ENCODE measurements at regions not wholly inside any gene's neighbourhood (a gene's known extent, or its start where the extent isn't known, plus 50 kb on each side); places are given as distances from the start of the nearest gene placed in this dataset.

DNA sequence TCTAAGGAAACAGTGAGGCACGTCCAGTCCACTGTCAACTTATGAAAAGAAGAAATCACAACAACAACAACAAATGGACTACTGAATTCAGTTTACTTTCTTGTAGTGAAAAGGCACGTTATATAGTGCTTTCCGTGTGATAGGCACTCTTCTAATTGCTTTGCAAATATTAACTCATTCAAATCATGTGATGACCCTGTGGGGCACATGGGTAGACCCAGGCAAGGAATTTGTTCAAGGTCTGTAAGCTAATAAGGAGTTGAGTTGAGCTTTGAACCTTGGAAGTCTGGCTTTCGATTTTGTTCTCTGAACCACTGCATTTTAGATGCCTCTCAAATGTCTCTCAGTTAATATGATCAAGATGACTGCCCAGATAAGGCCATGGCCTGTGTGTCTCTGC is 295.1 kb upstream of the RBFOX1 start:
- H3K27me3 Mint-ChIP-seq = no peaks in the 10 kb centered on the region
- no peaks in the 10 kb centered on the region for H3K9me3 Mint-ChIP-seq (ENCODE audit: low read depth)
- H3K4me1 Mint-ChIP-seq (ENCODE audit: low read depth) = no peaks in the 10 kb centered on the region
- no peaks in the 10 kb centered on the region for H3K36me3 Mint-ChIP-seq
- H3K27ac Mint-ChIP-seq = no peak overlapping the region
- H3K4me3 Mint-ChIP-seq = no peak overlapping the region

DNA sequence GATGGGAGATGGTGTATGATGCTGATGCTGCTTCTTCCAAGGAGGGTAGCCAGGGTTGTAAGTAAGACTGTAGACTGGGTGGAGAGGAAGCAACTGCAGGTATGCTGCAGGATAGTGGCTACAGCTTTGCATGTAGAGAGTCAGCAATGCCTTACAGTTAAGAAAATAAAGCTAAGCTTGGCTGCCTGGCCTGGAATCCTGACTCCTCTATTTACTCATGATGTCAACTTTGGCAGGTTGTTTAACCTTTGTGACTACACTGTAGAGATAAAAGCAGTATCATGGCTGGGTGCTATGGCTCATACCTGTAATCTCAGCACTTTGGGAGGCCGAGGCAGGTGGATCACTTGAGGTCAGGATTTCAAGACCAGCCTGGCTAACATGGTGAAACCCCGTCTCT is 301.6 kb upstream of the RBFOX1 start:
- no peak overlapping the region for H3K4me3 Mint-ChIP-seq
- no peaks in the 10 kb centered on the region for H3K27me3 Mint-ChIP-seq
- peaks cover 13% of the 10 kb centered on the region for H3K9me3 Mint-ChIP-seq (ENCODE audit: low read depth)
- no peaks in the 10 kb centered on the region for H3K36me3 Mint-ChIP-seq
- H3K27ac Mint-ChIP-seq = no peak overlapping the region
- H3K4me1 Mint-ChIP-seq (ENCODE audit: low read depth) = no peaks in the 10 kb centered on the region

DNA sequence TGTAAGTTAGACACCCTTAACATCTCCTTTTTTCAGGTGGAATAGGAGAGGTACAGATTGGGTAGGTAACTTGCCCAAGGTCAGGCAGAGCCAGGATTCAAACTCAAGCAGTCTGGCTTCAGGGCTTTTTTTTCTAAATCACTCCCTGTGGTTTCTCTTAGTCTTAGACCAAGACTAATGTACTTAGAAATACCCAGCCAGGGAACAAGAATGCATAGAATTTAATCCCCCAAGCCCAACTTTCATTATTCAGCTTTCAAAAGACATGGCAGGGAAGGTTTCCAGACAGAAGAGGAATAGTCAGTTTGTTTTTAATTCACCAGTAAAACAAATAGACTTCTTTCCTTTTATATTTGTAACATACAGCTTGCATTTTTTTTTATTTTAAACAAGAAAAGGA is 305.2 kb upstream of the RBFOX1 start:
- peaks cover 18% of the 10 kb centered on the region for H3K9me3 Mint-ChIP-seq (ENCODE audit: low read depth)
- no peak overlapping the region for H3K27ac Mint-ChIP-seq
- no peak overlapping the region for H3K4me3 Mint-ChIP-seq
- no peaks in the 10 kb centered on the region for H3K27me3 Mint-ChIP-seq
- H3K36me3 Mint-ChIP-seq = no peaks in the 10 kb centered on the region
- no peaks in the 10 kb centered on the region for H3K4me1 Mint-ChIP-seq (ENCODE audit: low read depth)

DNA sequence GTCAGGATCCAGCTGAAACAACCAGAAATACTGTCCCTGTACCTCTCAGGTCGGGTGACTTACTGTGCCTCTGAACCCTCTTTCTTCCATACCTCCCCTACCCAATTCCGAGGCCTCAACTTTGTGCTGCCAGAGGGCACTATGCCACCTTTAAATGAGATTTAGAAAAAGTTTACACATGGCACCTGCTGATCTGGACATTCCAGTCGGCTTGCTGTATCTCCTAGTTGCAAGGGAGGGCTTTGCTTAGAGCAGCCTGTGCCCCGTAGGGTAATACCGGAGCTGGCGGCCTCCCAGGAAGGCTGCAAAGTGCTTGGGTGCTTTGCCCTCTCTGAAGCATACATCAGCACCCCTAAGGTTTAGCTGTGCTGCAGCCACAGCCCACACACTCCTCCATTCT is 306.0 kb upstream of the RBFOX1 start:
- Mint-ChIP-seq H3K4me3 (no peak overlapping the region), H3K36me3 (no peaks in the 10 kb centered on the region), H3K9me3 (ENCODE audit: low read depth) (peaks cover 18% of the 10 kb centered on the region), H3K27me3 (no peaks in the 10 kb centered on the region), H3K4me1 (ENCODE audit: low read depth) (no peaks in the 10 kb centered on the region), H3K27ac (no peak overlapping the region)

DNA sequence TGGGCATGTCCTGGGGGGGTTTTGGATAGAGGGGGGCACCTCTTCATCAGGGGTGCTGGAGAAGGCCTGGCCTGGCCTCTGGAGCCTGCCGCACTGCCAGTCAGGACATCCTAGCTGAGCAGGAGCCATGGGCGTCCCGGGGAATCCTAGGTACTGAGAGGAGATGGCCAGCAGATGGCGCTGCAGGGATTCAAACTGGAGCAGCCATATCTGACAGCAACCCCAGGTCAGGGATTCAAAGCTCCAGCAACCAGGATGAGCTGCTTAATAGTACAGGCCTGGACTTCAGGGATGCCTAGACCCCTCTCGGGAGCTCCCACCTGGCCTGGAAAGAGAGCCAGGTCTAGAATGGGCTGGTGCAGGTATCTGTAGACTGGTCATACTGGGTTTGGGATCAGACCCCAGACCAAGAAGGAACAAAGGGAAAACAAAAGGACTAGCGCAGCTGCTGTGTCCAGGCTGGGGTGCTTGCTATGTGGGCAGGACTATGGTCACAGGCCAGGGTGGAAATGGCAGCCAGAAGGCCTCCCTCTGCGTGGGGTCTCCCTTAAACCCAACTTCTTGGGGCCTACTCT is 306.9 kb upstream of the RBFOX1 start:
- Mint-ChIP-seq H3K4me1 (ENCODE audit: low read depth) (no peaks in the 10 kb centered on the region), H3K27ac (no peak overlapping the region), H3K9me3 (ENCODE audit: low read depth) (peaks cover 17% of the 10 kb centered on the region), H3K36me3 (no peaks in the 10 kb centered on the region), H3K27me3 (no peaks in the 10 kb centered on the region), H3K4me3 (no peak overlapping the region)

DNA sequence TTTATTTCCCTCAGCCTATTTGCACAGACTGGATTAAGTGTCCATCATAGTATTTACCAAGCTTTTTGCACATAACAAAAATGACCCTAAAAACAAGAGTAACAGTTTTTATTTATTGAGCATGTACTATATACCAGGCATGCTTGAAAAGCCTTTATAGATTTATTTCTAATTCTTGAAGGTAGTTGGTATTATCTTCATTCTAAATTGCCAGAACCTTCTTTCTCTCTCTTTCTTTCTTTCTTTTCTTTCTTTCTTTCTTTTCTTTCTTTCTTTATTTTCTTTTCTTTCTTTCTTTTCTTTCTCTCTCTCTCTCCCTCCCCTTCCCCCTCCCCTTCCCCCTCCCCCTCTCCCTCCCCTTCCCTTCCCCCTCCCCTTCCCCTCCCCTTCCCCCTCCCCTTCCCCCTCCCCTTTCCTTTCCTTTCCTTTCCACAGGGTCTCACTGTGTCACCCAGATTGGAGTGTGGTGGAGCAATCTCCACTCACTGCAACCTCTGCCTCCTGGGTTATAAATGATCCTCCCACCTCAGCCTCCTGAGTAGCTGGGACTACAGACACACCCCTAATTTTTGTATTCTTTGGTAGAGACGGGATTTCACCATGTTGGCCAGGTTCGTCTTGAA is 310.9 kb upstream of the RBFOX1 start:
- Mint-ChIP-seq H3K4me3 (no peak overlapping the region), H3K36me3 (no peaks in the 10 kb centered on the region), H3K27ac (no peak overlapping the region), H3K9me3 (ENCODE audit: low read depth) (peaks cover 11% of the 10 kb centered on the region), H3K4me1 (ENCODE audit: low read depth) (no peaks in the 10 kb centered on the region), H3K27me3 (no peaks in the 10 kb centered on the region)

DNA sequence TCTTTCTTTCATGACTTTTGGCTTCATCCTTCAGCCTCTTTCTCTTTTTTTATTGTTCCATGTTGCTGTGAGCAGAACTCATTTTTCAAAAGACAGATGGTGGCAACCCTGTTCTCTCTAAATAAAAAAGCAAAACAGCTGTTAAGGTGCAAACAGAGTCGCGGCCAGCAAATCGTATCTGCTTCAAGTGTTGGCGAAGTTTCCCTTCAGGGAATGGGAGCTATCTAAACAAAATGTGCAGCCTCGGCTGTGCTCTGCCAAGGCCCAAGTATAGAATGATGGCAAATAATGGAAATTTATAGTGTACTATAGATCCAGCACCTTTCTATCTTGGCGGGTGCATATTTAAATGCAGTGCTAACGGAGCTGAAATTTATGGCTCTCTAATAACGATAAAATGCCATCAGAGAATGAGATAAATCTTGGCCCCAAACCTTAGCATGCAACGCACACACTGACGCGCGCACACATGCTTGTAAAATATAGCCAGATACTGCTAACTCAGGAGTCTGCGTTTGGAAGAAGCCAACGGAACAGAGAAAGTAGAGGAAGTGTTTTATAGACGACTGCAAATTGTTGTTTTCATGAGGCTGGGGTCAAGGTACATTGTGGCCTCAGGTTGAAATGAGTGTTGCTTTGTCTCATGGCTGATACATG is 315.5 kb upstream of the RBFOX1 start:
- Mint-ChIP-seq H3K27me3 (no peaks in the 10 kb centered on the region), H3K9me3 (ENCODE audit: low read depth) (peaks cover 6% of the 10 kb centered on the region), H3K36me3 (no peaks in the 10 kb centered on the region), H3K4me1 (ENCODE audit: low read depth) (no peaks in the 10 kb centered on the region), H3K27ac (no peak overlapping the region), H3K4me3 (no peak overlapping the region)

DNA sequence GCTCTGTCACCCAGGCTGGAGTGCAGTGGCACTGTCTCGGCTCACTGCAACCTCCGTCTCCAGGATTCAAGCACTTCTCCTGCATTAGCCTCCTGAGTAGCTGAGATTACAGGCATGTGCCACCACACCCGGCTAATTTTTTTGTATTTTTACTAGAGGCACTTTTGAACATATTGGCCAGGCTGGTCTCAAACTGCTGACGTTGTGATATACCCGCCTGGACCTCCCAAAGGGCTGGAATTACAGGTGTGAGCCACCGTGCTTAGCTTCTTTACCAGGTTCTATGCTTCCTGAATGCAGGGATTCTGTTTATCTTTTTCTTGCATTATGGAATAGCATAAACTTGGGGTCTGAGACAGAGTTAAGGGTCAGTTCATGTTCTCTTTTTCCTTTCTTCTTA is 317.9 kb upstream of the RBFOX1 start:
- no peak overlapping the region for H3K4me3 Mint-ChIP-seq
- H3K4me1 Mint-ChIP-seq (ENCODE audit: low read depth) = no peaks in the 10 kb centered on the region
- no peak overlapping the region for H3K27ac Mint-ChIP-seq
- H3K27me3 Mint-ChIP-seq = no peaks in the 10 kb centered on the region
- no peaks in the 10 kb centered on the region for H3K36me3 Mint-ChIP-seq
- peaks cover 14% of the 10 kb centered on the region for H3K9me3 Mint-ChIP-seq (ENCODE audit: low read depth)

DNA sequence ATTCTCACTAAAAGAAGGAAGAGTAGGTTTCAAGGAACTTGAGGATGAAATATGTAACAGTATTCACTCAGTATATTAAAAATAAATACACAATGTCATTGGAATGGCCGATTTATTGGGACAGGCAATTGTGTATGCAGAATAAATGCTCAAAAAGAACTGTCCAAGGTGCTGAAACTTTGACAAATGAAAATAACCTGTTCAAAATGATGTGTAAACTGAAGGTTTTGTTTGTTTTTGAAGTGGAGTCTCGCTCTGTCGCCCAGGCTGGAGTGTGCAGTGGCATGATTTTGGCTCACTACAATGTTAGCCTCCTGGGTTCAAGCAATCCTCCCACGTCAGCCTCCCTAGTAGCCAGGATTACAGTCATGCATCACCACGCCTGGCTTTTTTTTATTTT is 318.7 kb upstream of the RBFOX1 start:
- H3K27ac Mint-ChIP-seq = no peak overlapping the region
- peaks cover 14% of the 10 kb centered on the region for H3K9me3 Mint-ChIP-seq (ENCODE audit: low read depth)
- no peak overlapping the region for H3K4me3 Mint-ChIP-seq
- H3K4me1 Mint-ChIP-seq (ENCODE audit: low read depth) = no peaks in the 10 kb centered on the region
- H3K36me3 Mint-ChIP-seq = no peaks in the 10 kb centered on the region
- H3K27me3 Mint-ChIP-seq = no peaks in the 10 kb centered on the region

DNA sequence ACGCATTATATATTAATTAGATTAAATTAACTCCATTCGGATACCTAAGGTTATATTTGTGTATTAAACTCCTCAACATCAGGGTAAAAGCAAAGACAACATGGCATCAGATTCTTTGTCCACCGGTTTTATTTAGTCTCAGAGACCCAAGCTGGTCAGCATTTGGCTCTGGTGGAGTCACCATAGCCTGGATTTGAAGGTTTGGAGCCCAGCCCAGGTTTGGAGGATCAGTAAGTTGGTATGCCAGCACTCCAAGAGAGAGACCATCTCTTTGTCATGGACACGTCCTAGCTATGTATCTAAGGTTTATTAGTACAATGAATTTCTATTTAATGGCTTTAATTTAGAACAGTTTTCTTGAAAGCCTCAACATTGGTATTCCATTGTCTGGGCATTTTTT is 328.4 kb upstream of the RBFOX1 start:
- Mint-ChIP-seq H3K27me3 (no peaks in the 10 kb centered on the region), H3K36me3 (no peaks in the 10 kb centered on the region), H3K9me3 (ENCODE audit: low read depth) (peaks cover 6% of the 10 kb centered on the region)

DNA sequence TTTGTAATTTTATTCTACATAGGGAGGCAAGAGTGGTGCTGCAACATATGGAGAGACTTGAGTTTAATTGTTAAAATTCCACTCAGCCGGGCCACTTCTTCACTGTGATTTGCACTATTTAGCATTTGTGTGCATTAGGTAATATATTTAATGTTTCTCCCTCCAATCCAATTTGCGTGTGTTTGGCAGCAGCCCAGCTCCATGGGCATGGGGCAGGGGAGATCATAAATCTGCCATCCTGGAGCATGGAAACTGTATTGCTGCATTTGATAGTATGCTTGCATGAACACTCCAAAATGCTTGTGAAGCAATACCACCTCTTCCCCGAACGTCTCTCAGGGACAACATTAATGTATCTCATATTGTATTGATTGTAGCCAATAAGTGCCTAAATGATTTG is 339.1 kb upstream of the RBFOX1 start:
- Mint-ChIP-seq H3K4me1 (ENCODE audit: low read depth) (no peaks in the 10 kb centered on the region), H3K27ac (no peak overlapping the region), H3K9me3 (ENCODE audit: low read depth) (peaks cover 12% of the 10 kb centered on the region), H3K36me3 (no peaks in the 10 kb centered on the region), H3K27me3 (no peaks in the 10 kb centered on the region), H3K4me3 (no peak overlapping the region)

More for the DNA sequence above, 328.4 kb upstream of the RBFOX1 start:
- H3K27ac Mint-ChIP-seq = no peak overlapping the region
- H3K4me1 Mint-ChIP-seq (ENCODE audit: low read depth) = no peaks in the 10 kb centered on the region
- no peak overlapping the region for H3K4me3 Mint-ChIP-seq

DNA sequence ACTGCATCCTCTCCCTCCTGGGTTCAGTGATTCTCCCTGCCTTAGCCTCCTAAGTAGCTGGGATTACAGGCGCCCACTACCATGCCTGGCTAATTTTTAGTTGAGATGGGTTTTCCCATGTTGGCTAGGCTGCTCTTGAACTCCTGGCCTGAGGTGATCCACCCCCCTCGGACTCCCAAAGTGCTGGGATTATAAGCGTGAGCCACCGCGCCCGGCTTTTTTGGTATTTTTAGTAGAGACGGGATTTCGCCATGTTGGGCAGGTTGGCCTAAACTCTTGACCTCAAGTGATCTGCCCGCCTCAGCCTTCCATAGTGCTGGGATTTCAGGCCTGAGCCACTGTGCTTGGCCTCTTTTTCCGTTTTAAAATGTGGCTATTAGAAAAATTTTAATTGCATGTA is 343.8 kb upstream of the RBFOX1 start:
- Mint-ChIP-seq H3K27ac (no peak overlapping the region), H3K4me1 (ENCODE audit: low read depth) (no peaks in the 10 kb centered on the region), H3K36me3 (no peaks in the 10 kb centered on the region), H3K9me3 (ENCODE audit: low read depth) (peaks cover 18% of the 10 kb centered on the region), H3K4me3 (no peak overlapping the region), H3K27me3 (no peaks in the 10 kb centered on the region)

DNA sequence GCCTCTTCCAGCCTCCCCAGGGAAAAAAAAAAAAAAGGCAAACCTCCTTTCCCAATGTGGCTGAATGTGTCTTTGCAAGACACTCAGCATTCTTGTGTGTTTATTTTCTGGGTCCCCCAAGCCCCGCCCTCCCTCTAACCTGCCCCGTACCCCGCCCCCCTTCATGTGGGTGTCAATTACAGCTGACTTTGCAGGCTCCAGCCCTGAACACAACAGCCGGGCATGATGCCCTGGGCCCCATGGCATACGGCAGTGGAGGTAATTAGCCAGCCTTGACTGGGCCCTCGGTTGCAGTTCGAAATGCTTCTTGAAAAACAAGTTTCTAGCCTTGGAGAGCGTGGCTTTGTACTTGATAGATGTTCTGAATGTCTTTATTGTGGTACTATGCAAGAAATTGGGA is 354.7 kb upstream of the RBFOX1 start:
- no peaks in the 10 kb centered on the region for H3K4me1 Mint-ChIP-seq (ENCODE audit: low read depth)
- H3K36me3 Mint-ChIP-seq = no peaks in the 10 kb centered on the region
- H3K4me3 Mint-ChIP-seq = no peak overlapping the region
- no peaks in the 10 kb centered on the region for H3K27me3 Mint-ChIP-seq
- H3K9me3 Mint-ChIP-seq (ENCODE audit: low read depth) = peaks cover 5% of the 10 kb centered on the region
- H3K27ac Mint-ChIP-seq = no peak overlapping the region

DNA sequence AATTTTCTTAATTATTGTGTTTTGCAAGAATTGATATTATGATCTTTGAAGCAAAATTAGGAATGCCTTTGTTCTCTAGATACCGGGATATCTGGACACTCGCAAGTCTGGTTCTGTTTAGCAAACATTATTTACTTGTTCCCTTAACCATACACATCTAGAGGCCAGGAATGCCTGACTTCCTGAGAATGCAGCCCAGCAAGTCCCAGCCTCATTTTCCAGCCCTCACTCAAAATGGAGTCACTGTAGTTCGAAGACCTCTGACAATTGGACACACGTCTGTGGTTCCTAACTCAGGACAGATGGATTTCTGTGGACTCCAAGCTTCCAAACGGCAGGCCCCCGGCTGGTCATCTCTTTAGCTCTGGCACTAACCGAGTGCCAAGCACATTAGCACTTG is 355.4 kb upstream of the RBFOX1 start:
- H3K9me3 Mint-ChIP-seq (ENCODE audit: low read depth) = peaks cover 6% of the 10 kb centered on the region
- no peaks in the 10 kb centered on the region for H3K36me3 Mint-ChIP-seq
- no peaks in the 10 kb centered on the region for H3K4me1 Mint-ChIP-seq (ENCODE audit: low read depth)

DNA sequence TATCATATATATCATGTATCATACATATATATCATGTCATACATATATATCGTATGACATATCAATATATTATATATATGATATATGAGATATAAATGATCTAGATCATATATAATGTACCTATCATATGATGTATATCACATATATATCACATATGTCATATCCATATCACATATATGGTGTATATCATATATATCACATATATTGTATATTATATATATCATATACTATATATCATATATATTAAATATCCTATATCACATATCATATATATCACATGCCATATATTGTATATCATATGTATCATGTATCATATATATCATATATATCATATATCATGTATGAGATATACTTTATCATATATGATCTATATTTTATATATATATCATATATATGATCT is 355.9 kb upstream of the RBFOX1 start:
- H3K36me3 Mint-ChIP-seq = no peaks in the 10 kb centered on the region
- no peak overlapping the region for H3K4me3 Mint-ChIP-seq
- H3K27ac Mint-ChIP-seq = no peak overlapping the region
- peaks cover 9% of the 10 kb centered on the region for H3K9me3 Mint-ChIP-seq (ENCODE audit: low read depth)
- H3K4me1 Mint-ChIP-seq (ENCODE audit: low read depth) = no peaks in the 10 kb centered on the region
- no peaks in the 10 kb centered on the region for H3K27me3 Mint-ChIP-seq

More for the DNA sequence above, 355.4 kb upstream of the RBFOX1 start:
- Mint-ChIP-seq H3K27me3 (no peaks in the 10 kb centered on the region), H3K27ac (no peak overlapping the region), H3K4me3 (no peak overlapping the region)
